ENCODE measurements at regions not wholly inside any gene's neighbourhood (a gene's known extent, or its start where the extent isn't known, plus 50 kb on each side); places are given as distances from the start of the nearest gene placed in this dataset.

GRCh38 chr12:89250213-89250612 is 102.1 kb downstream of the DUSP6 start:
- Histone ChIP-seq H3K4me1 (no peaks in the 10 kb centered on the region), H3K36me3 (replicated peaks) (no peaks in the 10 kb centered on the region), H3K9me3 (no peaks in the 10 kb centered on the region), H3K27me3 (ENCODE audit: low read depth) (no peaks in the 10 kb centered on the region; the same call in 1 of the 2 replicates), H3K4me3 (no peak overlapping the region)
- in situ Hi-C loops (cut with MboI; ENCODE audit: low sequenced_read_pairs): no loop called here
- DNase-seq (ENCODE audit: low spot score in 2 of 2): no peak

- Histone ChIP-seq H3K4me3 (no peak overlapping the region), H3K36me3 (replicated peaks) (no peaks in the 10 kb centered on the region), H3K4me1 (no peaks in the 10 kb centered on the region), H3K9me3 (no peaks in the 10 kb centered on the region), H3K27me3 (ENCODE audit: low read depth) (no peaks in the 10 kb centered on the region; the same call in 1 of the 2 replicates)
- in situ Hi-C loops (cut with MboI; ENCODE audit: low sequenced_read_pairs): no loop called here
- no peak for DNase-seq (ENCODE audit: low spot score in 2 of 2)
Measured at GRCh38 chr12:89247967-89248366, 104.3 kb downstream of the DUSP6 start.

GRCh38 chr12:89247541-89247942 is 104.8 kb downstream of the DUSP6 start:
- in situ Hi-C loops (cut with MboI; ENCODE audit: low sequenced_read_pairs): no loop called here
- Histone ChIP-seq H3K4me3 (no peak overlapping the region), H3K4me1 (no peaks in the 10 kb centered on the region), H3K27me3 (ENCODE audit: low read depth) (no peaks in the 10 kb centered on the region; the same call in 1 of the 2 replicates), H3K9me3 (no peaks in the 10 kb centered on the region), H3K36me3 (replicated peaks) (no peaks in the 10 kb centered on the region)
- DNase-seq (ENCODE audit: low spot score in 2 of 2): no peak

- Histone ChIP-seq H3K36me3 (replicated peaks) (no peaks in the 10 kb centered on the region), H3K27me3 (ENCODE audit: low read depth) (no peaks in the 10 kb centered on the region; the same call in 1 of the 2 replicates), H3K4me1 (no peaks in the 10 kb centered on the region), H3K9me3 (no peaks in the 10 kb centered on the region), H3K4me3 (no peak overlapping the region)
- in situ Hi-C loops (cut with MboI; ENCODE audit: low sequenced_read_pairs): no loop called here
- no peak for DNase-seq (ENCODE audit: low spot score in 2 of 2)
Measured at GRCh38 chr12:89245090-89245489, 107.2 kb downstream of the DUSP6 start.

- Histone ChIP-seq H3K4me3 (no peak overlapping the region), H3K27me3 (ENCODE audit: low read depth) (no peaks in the 10 kb centered on the region; the same call in 1 of the 2 replicates), H3K4me1 (no peaks in the 10 kb centered on the region), H3K9me3 (no peaks in the 10 kb centered on the region), H3K36me3 (replicated peaks) (no peaks in the 10 kb centered on the region)
- in situ Hi-C loops (cut with MboI; ENCODE audit: low sequenced_read_pairs): no loop called here
- no peak for DNase-seq (ENCODE audit: low spot score in 2 of 2)
Measured at GRCh38 chr12:89244536-89244935, 107.8 kb downstream of the DUSP6 start.

DNA sequence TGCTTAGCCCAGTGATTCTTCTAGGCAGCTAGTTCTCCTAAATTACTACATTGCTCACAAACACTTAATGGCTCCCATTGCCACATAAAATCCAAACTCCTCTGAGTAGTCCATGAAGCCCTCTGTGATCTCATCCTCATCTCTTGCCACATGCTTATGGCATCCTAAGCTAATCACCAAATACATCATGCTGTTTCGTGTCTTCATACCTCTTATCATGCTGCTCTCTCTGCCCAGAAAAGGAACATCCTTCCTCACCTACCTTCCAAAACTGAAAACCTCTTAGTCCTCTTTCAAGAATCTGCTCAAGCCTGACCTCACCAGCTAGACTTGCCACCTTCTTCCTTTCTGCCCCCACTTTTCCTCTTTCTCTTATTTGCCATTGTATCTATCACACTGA is 108.5 kb downstream of the DUSP6 start:
- in situ Hi-C loops (cut with MboI; ENCODE audit: low sequenced_read_pairs): no loop called here
- Histone ChIP-seq H3K4me1 (no peaks in the 10 kb centered on the region), H3K36me3 (replicated peaks) (no peaks in the 10 kb centered on the region), H3K27me3 (ENCODE audit: low read depth) (no peaks in the 10 kb centered on the region; the same call in 1 of the 2 replicates), H3K9me3 (no peaks in the 10 kb centered on the region), H3K4me3 (no peak overlapping the region)
- DNase-seq (ENCODE audit: low spot score in 2 of 2): no peak

DNA sequence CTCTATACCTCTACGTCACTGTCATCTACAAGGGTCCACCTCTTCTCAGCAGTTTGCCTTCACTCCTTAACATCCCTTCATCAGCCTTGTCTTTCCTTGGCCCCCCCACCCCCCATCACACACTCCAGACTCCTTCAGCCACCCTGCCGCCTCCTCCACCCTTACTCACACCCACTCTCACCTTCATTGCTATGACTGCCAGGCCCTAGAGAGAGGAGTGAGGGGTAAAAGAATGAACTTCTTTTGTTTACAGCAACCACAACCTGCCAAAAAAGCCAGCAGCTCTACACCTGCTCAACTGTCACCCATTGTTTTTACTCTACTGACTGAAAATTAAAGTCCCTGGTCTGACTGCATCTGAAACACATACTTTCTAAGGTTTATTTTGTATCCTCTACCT is 112.8 kb downstream of the DUSP6 start:
- no peaks in the 10 kb centered on the region for H3K4me1 ChIP-seq
- DNase-seq (ENCODE audit: low spot score in 2 of 2): no peak
- H3K9me3 ChIP-seq: no peaks in the 10 kb centered on the region
- in situ Hi-C loops (cut with MboI; ENCODE audit: low sequenced_read_pairs): no loop called here
- H3K4me3 ChIP-seq: no peak overlapping the region
- H3K36me3 ChIP-seq (replicated peaks): no peaks in the 10 kb centered on the region
- H3K27me3 ChIP-seq (ENCODE audit: low read depth): no peaks in the 10 kb centered on the region

DNA sequence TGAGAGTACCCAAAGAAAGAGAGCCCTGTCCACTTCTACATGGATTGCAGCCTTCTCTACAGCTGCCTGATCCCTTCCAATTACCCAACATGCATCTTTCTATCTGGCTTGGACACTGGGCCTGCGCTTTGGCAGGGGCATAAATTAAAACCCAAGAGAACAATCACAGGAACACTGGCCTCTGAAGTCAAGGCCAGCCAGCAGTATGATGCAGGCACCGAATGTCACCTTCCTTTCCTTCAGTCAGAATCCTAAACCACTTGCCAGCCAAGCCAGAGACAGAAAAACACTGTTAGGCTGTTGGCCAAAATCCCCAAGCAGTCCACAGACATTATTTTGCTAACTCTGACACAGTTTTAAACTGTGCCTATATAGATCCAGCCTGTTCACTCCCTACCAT is 113.7 kb downstream of the DUSP6 start:
- no peak overlapping the region for H3K4me3 ChIP-seq
- H3K27me3 ChIP-seq (ENCODE audit: low read depth): no peaks in the 10 kb centered on the region
- no peak for DNase-seq (ENCODE audit: low spot score in 2 of 2)
- H3K9me3 ChIP-seq: no peaks in the 10 kb centered on the region
- H3K4me1 ChIP-seq: no peaks in the 10 kb centered on the region
- H3K36me3 ChIP-seq (replicated peaks): no peaks in the 10 kb centered on the region
- in situ Hi-C loops (cut with MboI; ENCODE audit: low sequenced_read_pairs): no loop called here

GRCh38 chr12:89237763-89238162 is 114.5 kb downstream of the DUSP6 start:
- in situ Hi-C loops (cut with MboI; ENCODE audit: low sequenced_read_pairs): no loop called here
- no peak for DNase-seq (ENCODE audit: low spot score in 2 of 2)
- Histone ChIP-seq H3K4me3 (no peak overlapping the region), H3K27me3 (ENCODE audit: low read depth) (peaks cover under 1% of the 10 kb centered on the region; the same call in 1 of the 2 replicates), H3K4me1 (no peaks in the 10 kb centered on the region), H3K36me3 (replicated peaks) (no peaks in the 10 kb centered on the region), H3K9me3 (no peaks in the 10 kb centered on the region)

DNA sequence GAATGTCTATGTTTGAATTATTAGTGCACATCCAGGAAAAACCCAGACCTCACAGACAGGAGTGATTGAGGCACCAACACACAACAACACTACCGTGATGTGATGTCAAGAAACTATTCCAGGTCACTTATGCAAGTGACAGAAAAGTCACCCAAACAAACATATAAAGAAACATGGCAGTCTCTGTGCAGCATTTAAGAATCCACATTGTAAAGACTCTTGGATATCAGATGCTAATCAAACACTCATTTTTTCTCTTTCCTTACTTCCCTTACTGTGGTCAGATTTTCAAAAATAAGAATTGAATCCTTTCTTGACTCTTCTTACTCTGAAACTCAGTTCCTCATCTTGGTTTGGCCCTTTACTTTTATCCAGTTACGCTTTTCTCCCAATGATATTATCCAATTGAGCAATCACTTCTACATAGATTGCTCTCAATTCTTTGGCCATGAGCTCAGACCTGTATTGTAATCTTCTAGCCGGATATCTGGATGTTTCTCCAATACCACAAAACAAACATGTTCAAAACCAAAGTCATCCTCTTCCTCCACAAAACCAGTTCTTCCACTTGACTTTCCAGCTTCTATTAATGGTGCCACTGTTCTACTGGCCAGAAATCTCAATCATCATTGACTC is 115.4 kb downstream of the DUSP6 start:
- no peak overlapping the region for H3K4me3 ChIP-seq
- in situ Hi-C loops (cut with MboI; ENCODE audit: low sequenced_read_pairs): no loop called here
- peaks cover 6% of the 10 kb centered on the region; the same call in 1 of the 2 replicates for H3K27me3 ChIP-seq (ENCODE audit: low read depth)
- DNase-seq (ENCODE audit: low spot score in 2 of 2): no peak
- H3K9me3 ChIP-seq: no peaks in the 10 kb centered on the region
- no peaks in the 10 kb centered on the region for H3K4me1 ChIP-seq
- no peaks in the 10 kb centered on the region for H3K36me3 ChIP-seq (replicated peaks)

DNA sequence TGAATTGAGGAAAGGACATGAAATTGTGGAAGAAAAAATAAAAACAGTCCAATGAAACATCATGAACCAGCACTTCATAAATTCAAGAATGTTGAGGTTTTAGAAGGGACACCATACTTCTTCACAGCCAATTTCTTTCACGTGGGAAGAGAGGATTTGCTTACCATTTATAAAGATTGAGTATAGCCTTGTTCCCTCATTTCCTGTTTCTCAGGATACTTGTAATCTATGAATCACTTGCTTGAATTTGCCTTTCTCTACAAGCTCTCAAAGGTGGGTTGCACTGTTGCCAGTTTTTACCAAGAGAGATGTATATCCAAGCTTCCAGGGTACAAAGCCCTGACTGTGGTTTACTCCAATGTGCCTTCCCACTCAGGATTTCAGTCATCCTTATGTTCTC is 116.1 kb downstream of the DUSP6 start:
- peaks cover 6% of the 10 kb centered on the region; the same call in 1 of the 2 replicates for H3K27me3 ChIP-seq (ENCODE audit: low read depth)

GRCh38 chr12:89235189-89235993 is 116.9 kb downstream of the DUSP6 start:
- no peak for DNase-seq (ENCODE audit: low spot score in 2 of 2)
- H3K27me3 ChIP-seq (ENCODE audit: low read depth): peaks cover 6% of the 10 kb centered on the region; the same call in 1 of the 2 replicates
- H3K4me1 ChIP-seq: no peaks in the 10 kb centered on the region
- no peaks in the 10 kb centered on the region for H3K9me3 ChIP-seq
- no peaks in the 10 kb centered on the region for H3K36me3 ChIP-seq (replicated peaks)
- H3K4me3 ChIP-seq: no peak overlapping the region
- in situ Hi-C loops (cut with MboI; ENCODE audit: low sequenced_read_pairs): no loop called here

More for the DNA sequence above, 116.1 kb downstream of the DUSP6 start:
- DNase-seq (ENCODE audit: low spot score in 2 of 2): no peak
- H3K9me3 ChIP-seq: no peaks in the 10 kb centered on the region
- H3K36me3 ChIP-seq (replicated peaks): no peaks in the 10 kb centered on the region
- no peak overlapping the region for H3K4me3 ChIP-seq
- in situ Hi-C loops (cut with MboI; ENCODE audit: low sequenced_read_pairs): no loop called here
- H3K4me1 ChIP-seq: no peaks in the 10 kb centered on the region

DNA sequence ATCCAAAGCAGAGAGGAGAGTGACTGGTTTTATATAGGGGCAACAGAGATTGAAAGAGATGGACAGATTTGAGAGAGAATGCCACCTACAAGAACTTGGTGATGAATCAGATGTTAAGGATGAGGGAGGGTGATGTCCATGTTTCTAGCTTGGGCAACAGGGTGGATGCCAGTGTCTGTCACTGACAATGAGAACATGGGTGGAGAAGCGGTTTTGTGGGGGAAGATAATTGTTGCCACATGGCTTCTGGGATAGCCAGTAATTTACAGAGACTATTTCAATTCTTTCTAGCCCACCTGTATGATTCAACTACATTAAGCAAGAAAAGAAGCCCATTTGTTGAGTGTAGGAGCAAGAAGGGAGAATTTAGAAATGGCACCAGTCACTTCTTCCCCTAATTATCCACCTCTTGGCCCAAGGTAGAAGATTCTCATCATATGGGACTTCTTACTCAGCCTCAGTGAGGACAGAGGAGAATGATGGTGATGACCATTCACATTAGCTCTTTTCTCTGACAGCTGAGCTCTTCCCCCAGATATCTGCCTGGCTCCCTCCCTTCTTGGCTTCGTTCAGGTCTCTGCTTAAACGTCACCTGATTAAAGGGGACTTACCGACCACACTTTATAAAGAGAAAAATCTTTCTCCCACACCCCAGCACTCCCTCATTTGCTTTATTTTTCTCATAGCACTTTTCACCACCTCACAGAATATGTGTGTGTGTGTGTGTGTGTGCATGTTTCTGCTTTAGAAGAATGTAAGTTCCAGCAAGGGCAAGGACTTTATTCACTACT is 117.8 kb downstream of the DUSP6 start:
- no peak overlapping the region for H3K4me3 ChIP-seq
- peaks cover 6% of the 10 kb centered on the region; the same call in 1 of the 2 replicates for H3K27me3 ChIP-seq (ENCODE audit: low read depth)
- H3K9me3 ChIP-seq: no peaks in the 10 kb centered on the region
- in situ Hi-C loops (cut with MboI; ENCODE audit: low sequenced_read_pairs): no loop called here
- H3K4me1 ChIP-seq: no peaks in the 10 kb centered on the region
- no peak for DNase-seq (ENCODE audit: low spot score in 2 of 2)
- H3K36me3 ChIP-seq (replicated peaks): no peaks in the 10 kb centered on the region

DNA sequence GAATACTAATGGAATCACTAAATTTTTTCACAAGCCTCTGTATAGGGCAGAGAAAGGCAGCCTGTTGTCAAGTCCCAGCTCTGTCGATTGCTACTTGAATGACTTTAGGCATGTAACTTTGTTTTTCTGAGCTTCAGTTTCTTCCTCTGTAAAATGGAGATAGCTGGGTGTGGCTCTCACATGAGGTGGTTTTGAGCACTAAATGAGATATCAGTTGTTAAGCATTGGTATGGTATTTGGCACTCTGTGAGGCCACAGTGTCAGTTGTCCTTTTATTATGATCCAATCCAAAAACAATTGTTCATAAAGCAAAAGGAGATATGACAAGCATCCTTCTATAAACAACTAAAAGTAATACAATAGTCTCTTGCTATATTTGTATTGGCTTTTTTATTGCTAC is 120.6 kb downstream of the DUSP6 start:
- DNase-seq (ENCODE audit: low spot score in 2 of 2): no peak
- H3K36me3 ChIP-seq (replicated peaks): no peaks in the 10 kb centered on the region
- H3K4me1 ChIP-seq: no peaks in the 10 kb centered on the region
- peaks cover 15% of the 10 kb centered on the region for H3K27me3 ChIP-seq (ENCODE audit: low read depth)
- no peak overlapping the region for H3K4me3 ChIP-seq
- H3K9me3 ChIP-seq: no peaks in the 10 kb centered on the region
- in situ Hi-C loops (cut with MboI; ENCODE audit: low sequenced_read_pairs): no loop called here

Measured in HAP-1 (cell line).